NCI-H510A treated with DMSO at 0.1 percent for 48 hours (cell line): ENCODE measurements at regions not wholly inside any gene's neighbourhood (a gene's known extent, or its start where the extent isn't known, plus 50 kb on each side); places are given as distances from the start of the nearest gene placed in this dataset.
"Not testable (repeated sequence)": the region's sequence is repeated elsewhere in the genome, so short reads cannot be mapped to it uniquely, and the experiment has no call there.

Experiments used
- DNase-seq: peaks from one replicate; lab custom pipeline; 2025; lab: John Stamatoyannopoulos, UW

DNA sequence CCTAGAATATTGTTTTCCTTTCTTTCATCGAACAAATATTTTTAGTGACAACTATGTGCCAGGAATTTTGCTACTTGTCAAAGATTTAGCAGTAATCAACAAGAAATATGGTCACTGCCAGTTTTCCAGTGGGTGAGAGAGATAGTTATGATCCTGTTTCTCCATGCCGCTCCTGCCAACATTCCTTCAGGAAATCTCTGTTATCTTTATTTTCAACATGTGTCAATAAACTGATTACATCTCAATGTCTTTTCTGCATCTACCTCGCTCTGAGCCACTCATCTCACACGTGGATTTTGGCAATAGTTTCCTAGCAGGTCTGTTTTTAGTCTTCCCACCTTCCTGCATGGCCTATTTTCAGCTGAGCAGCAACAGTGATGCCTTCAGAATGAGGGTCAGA is 650.0 kb upstream of the STXBP6 start:
- no peak for DNase-seq

DNA sequence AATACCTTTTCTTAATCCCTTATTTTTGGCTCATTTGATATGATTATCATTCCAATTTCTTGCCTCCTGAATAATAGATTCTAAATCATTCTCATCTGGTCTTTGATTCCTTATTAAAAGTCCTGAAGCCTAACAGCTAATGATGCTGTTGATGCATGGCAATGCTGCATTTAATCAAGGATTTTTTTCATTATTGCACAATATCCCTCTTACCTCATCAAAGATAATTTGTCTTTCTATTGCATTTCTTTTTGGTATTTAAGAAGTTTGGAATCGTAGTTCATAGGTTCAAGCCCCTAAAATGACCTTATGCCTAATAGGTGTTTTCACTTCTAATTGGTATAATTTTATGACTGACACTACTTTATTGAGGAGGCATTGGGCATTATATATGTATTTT is 648.2 kb upstream of the STXBP6 start:
- no peak for DNase-seq

DNA sequence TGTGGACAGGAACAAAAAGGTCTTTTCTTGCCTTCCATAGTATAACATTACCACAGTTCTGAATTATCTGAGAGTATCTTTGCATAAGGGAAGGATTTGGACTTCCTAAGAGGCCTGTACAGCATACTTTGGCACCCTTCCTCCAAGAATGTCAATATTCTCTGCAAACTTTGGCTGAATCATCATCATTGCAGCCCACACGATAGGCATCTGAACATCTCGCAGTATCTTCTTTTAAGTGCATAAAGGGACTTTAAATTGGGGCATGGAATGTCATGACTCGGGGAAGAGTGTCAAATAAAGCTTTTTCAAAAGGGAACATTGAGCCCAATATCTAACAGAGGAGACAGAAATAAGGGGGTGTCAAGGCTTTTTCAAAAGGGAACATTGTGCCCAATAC is 646.2 kb upstream of the STXBP6 start:
- no peak for DNase-seq

DNA sequence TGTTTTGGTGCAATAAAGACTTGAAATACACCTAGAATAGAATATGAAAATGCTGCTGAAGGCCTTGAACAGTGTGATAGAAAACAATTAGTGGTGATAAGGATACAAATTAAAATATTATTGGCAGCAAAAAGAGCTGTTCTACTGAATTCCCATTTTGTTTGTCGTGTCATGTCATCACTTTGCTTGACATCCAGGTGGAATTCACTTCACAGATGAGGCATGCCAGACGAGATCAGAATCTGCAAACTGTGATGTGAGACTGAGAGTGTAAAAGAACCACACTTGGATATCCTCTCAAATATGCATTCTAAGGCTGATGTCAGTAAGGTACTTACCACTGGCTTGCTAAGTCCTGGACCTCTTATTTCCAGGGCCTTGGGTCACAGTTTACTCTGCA is 635.1 kb upstream of the STXBP6 start:
- no peak for DNase-seq

DNA sequence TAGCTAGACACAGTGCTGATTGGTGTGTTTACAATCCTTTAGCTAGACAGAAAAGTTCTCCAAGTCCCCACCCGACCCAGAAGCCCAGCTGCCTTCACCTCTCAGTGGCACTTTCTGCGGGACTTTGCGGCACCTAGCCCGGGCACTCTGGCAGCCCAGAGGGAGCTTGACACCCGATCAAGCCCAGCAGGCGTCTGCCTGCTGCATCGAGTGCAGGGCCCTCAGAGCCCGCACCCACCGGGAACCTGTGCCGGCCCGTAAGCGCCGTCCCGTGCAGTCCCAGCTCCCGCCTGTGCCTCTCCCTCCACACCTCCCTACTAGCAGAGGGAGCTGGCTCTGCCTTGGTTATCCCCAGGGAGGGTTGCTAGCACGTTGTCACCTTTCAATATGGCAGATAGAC is 631.0 kb upstream of the STXBP6 start:
- no peak for DNase-seq

DNA sequence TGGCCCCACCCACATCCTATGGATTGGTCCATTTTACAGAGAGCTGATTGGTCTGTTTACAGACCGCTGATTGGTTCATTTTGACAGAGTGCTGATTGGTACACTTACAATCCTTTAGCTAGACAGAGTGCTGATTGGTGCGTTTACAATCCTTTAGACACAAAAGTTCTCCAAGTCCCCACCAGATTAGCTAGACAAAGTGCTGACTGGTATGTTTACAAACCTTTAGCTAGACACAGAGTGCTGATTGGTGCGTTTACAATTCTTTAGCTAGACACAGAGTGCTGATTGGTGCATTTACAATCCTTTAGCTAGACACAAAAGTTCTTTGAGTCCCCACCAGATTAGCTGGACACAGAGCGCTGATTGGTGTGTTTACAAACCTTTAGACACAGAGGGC is 630.6 kb upstream of the STXBP6 start:
- not testable (repeated sequence) for DNase-seq

DNA sequence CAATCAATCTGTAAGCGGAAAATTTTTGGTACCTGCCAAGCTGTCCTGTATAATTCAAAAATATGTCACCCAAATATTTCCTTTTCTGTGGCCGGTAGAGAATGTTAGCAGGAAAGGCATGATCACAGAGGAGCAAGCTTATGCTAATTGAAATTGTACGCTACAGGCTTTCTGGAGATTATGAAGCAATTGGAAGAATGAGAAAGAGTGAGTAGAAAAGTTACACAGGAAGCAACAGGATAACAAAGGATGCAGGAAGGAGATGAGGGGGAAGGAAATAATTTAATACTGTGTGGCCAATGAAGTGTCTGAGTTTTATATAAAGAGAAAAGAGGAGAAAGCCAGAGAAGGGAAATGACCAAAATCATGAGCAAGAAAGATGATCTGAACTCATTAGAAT is 627.2 kb upstream of the STXBP6 start:
- no peak for DNase-seq

DNA sequence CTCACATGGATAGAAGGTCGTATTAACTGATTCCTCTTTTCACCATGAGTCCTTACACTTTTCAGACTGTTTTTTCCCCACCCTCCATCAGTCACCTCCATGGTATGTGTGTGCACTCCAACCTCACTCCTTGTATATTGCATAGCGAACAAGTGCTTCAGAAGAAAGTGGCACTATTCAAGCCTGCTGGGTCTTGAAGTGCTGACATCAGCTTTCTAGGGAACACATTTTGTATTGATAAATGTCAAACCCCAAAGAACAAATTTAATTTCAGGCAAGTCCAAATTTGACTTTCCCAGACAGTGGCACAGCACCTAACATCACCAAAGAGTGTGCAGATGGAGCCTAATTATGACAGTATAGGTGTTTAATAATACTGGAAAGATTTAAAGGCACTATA is 617.4 kb upstream of the STXBP6 start:
- no peak for DNase-seq

DNA sequence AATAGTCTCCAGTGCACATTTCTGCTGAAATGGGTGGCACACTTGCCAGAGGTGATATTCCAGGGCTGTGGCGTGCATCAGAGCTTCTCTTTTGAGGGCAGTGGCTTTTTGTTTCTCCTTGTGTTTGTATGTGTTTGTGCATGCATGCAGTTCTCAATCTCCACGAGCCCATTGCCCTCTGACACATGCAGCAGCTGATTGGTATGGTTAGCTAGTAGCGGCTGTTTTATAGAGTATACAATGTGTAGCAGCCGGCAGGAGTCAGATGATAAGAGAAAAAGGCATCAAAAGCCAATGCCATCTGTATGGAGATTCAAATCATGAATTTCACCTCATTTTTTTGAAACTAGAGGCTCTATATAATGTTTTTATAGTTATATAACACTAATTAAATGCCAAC is 616.9 kb upstream of the STXBP6 start:
- no peak for DNase-seq

DNA sequence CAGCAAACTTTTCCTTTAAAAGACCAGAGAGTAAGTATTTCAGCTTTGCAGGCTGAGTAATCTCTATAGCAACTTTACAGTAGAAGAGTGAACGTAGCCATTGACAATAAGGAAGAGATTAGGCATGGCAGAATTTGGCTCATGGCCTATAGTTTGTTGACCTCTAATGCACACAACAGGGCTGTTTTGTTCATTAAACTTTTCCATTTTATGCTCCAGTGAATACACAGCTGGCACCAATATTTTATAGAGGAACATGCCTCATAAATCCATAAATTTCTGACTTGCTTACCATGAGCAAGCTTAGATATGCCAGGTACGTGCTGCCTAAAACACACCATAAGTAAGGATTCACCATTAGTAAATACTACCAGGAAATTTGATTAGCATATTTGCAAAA is 609.0 kb upstream of the STXBP6 start:
- DNase-seq = peak; percentile 25

DNA sequence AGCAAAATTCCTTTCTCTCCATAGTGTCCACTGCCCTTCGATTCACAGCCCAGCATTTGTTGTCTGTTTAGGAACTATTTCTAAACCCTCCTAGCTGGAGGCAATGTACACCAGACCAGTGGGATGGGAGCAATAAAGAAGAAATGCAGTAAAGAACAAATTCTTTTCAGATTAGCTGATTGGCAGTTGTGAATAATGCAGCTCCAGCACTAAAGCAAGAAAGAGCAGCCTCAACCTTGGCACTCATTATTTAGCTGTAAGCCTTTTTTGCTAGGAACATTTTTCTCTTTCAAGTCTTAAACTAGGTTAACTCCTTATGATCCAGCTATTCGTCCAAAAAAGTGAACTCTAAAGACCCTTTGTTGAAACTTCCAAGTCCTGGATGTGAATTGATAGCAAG is 580.5 kb upstream of the STXBP6 start:
- no peak for DNase-seq

DNA sequence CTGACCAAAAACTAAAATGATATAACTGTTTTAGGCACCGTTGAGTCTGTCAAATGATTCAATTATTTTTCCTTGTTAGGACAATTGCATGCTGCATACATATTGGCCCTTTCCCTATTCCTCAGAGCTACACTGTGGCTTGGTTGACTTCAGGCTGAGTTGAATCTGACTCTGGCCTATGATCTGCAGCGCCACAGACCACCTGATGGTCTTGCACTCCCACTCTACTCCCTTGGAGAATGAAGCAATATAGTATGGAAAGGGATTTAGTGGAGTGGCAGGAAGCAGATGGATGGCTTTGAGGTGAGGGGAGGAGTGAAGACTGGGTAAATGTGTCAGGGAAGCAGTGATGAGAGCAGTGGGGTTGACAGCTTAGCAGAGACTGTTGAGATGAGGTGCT is 579.0 kb upstream of the STXBP6 start:
- DNase-seq = no peak

DNA sequence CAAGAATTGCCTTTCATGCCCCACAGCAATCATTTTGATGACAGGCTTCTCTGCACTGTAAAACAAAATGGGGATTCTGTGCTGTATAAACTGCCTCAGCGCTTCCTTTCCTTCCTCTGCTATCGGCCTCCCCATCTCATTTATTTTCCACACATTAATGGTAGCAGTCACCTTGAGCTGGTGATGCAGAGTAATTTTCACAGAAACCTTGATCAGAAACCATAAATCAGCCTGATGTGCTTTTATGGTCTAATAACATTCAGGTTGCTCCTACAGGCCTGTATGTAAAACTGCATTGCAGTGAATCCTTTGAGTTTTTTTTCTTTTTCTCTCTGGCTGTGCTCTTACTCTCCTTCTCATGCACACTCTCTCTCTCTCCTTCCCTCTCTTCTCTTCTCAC is 578.4 kb upstream of the STXBP6 start:
- no peak for DNase-seq

DNA sequence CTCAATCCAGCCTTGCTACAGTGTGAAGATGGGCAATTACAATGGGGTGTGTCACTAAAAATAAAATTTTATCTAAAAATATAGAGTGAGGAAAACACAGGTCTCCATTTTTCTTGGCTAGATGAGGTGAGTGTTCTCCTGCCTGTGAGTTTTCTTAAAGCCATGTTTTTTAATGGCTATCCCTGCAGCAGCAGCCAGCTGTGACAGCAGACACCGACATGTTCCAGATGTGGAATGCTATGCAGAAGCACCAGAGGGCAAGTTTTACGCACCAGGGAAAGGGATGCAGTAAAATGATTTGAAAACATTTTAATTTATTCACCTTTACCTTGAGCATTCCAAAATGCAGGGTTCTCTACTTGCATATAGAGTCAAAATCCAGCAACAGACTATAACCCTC is 577.0 kb upstream of the STXBP6 start:
- no peak for DNase-seq

DNA sequence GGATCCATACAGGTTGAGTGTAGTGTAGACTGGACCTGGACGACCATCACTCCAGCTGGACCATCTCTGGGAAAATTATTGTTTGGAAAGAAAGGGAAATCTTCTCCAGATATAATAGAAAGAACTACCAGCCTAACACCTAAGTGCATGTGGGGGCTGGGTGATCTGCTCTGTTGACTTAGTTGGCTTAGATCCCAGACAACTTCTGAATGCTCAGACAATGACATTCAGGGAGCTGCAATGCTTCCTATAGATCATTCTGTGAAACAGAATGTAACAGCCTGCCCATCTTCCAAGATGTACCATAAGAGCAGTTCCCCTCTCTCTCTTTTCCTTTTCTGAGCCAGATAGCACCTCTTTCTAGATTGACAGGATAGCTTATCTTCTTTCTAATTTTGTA is 572.8 kb upstream of the STXBP6 start:
- DNase-seq = peak; percentile 31

DNA sequence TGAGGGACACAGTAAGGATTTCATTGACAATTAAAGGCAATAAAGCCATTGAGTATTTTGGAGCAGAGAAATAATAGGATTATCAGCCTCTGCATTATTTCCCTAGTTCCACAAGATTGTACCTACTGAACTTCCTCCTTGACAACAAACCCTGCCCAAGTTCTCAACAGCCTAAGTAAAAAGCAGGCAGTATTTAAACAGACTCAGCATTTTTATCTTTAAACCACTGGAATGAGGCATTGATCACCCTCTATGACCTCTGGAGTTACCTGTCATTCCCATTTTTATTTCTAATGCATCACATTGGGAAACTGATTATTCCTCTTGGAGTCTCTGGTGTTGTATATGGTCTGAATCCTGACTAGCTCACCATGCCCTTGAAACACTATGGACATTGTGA is 570.6 kb upstream of the STXBP6 start:
- DNase-seq = no peak

DNA sequence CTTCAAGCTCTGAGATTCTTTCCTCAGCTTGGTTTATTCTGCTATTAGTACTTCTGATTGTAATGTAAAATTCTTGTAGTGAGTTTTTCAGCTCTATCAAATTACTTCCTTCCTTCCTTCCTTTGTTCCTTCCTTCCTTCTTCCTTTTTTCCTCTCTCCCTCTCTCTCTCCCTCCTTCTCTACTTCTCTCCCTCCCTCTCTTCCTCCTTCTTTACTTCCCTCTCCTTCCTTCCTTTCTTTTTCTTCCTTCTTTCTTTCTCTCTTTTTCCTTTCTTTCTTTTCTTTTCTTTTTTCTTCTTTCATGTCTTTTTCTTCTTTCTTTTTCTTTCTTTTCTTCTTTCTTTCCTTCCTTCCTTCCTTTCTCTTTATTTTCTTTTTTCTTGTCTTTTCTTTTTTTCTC is 565.2 kb upstream of the STXBP6 start:
- DNase-seq = no peak

DNA sequence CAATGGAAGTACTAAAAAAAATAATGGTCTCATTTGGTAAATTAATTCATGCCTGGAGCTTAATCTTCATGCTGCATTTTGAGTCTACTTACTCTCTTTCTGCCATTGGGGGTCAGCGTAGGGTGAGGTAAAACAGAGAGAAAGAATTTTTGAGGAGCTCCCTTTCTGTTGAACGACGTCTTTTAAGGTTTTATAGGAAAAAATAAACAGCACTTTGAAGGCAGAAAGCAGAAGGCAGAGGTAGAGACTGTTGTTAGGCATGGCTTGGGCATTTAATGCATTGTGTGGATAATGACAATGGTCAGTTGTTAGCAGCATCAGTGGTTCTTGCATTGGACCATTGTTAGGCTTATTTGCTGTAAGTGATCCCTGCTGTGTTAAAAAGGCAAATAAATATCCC is 557.2 kb upstream of the STXBP6 start:
- DNase-seq = no peak

DNA sequence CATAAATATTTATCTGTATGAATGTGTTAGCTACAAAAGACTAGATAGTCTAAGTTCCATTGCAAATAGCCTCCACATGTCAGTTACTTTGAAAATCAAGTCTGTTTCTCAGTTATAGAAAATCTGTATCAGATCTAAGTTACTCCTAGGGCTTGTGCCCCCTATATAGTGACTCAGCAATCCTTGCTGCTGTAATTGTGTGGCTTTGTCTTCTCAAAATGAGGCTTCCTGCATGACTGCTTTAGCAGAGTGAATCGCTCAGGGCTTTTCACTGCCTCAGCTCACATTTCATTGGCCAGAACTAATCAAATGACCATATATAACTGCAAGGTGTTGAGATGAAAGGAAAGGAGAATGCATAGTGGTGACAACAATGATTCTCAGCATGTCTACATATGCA is 552.2 kb upstream of the STXBP6 start:
- no peak for DNase-seq

DNA sequence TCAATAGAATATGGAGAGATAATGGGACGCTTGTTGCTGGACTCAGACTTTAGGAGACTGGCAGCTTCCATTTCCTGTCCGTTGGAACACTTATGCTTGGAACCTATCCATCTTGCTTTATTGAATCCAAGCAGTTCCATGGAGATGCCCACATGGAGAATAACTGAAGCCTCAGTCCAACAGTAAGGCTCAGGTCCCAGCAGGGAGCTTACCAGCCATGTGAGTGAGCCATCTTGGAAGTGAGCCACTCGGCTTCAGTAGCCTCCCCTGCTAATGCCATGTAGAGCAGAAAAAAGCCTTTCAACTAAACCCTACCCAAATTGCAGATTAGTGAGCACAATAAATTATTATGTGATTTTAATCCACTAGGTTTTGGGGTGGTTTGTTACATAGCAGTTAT is 538.8 kb upstream of the STXBP6 start:
- no peak for DNase-seq

DNA sequence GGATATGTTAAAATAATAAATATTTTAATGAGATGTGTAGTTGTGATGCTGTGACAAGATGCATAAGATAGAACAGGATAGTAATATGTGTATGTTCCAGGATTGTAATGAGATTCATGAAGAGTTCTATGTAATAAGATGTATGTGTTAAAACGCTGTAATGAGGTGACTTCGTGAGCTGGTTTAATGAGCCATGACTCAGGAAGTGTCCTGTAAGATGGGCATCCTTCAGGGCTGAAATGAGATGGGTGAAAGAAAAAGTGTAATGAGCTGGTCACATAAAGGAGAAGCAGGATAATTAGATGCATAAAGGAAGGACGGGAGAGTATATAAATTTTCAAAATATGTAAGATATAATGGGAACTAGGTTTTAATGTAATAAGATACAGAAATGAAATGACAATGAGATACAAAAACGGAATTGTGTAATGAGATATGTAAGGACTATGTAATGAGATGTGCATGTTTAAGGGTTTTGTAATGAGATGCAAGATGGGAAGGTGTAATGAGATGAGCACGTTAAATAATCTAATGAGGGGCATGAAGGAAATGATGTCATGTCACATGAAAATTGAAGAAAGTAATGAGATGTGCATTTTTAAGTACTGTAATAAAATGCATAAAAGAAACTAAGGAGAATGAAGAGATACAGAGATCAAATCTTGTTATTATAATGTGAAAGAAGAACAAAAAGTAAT is 524.8 kb upstream of the STXBP6 start:
- no peak for DNase-seq

DNA sequence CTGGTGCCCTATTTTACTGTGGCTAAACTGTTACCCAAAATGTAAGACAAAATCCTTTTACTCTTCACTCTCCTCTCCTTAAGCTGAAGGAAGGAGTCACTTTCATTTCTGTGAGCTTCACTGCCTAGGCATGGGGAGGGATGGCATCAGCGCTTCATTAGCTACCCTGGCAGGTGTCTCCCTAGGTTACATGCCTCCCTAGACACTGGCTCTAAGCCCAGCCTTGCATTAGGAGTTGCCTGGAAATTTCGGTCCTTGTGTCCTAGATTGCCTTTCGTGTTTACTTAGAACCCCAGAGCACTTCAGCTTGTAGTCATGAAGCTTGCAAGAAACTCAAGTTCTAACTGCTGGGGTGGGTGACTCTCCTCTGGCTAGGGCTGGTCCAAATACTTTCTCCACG is 520.5 kb upstream of the STXBP6 start:
- no peak for DNase-seq

DNA sequence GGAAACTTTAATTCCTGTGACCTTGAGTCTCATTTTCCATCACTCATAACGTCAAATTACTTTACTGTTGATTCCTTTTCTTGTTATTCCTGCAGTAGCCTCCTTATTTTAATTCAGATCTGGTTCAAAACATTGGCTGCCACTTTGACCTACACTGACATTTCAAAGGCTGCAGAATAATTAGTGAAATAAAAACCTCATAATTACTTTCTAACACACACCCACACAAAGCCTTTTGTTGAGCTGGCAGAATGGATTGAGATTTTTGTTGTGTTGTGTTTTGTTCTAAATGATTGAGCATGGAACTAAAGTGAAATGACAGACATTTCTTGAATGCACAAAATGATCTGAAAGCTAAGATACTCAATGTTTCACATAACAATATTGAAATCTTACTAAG is 507.5 kb upstream of the STXBP6 start:
- no peak for DNase-seq

DNA sequence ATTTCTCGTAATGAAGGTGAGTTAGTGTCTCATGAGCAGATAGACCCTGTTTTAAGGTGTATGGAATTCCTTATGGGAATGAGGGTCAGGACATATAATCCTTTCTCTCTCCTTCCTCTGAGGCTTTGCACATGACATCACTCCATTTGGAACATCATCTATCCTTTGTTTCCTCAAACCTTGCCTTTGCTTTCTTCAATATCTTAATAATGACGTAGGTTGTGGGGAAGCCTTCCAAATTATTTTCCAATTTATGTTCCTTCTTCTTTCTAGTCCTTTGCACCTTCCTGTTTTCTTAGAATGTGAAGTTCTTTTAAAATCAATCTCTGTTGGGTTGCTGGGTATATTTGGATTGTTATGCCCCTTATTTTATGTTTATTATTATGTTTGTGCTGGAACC is 502.9 kb upstream of the STXBP6 start:
- no peak for DNase-seq

DNA sequence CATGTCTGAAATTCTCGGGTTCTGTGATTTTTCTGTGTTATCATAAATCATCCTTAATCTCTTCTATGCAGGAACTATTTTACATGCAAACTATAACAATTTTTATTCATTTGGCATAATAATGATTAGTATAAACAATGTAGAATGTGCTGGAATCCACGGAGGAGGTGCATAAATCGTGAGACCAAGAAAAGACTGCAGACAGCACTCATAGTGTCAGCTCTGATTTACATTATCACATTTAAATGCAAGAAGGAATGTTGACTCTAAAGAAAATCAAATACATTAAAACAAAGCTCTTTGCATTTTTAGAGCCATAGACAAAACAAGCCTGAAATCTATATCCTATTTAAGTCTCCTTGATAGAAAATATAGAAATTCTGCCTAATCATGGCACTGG is 501.7 kb upstream of the STXBP6 start:
- no peak for DNase-seq
